HG02970 (cell line): ENCODE measurements at regions not wholly inside any gene's neighbourhood (a gene's known extent, or its start where the extent isn't known, plus 50 kb on each side); places are given as distances from the start of the nearest gene placed in this dataset.

Source experiments
- ATAC-seq: cut with Tn5 transposase; IDR thresholded peaks from one replicate; pipeline ENCODE4 v1.9.1; 2021; ENCODE audit warnings: mild to moderate bottlenecking, moderate library complexity, moderate number of reproducible peaks; ENCODE audit not compliant: unreplicated experiment, low FRiP score

- no peak for ATAC-seq
Measured at GRCh38 chr12:97173688-97174410, 266.8 kb downstream of the NEDD1 start.

DNA sequence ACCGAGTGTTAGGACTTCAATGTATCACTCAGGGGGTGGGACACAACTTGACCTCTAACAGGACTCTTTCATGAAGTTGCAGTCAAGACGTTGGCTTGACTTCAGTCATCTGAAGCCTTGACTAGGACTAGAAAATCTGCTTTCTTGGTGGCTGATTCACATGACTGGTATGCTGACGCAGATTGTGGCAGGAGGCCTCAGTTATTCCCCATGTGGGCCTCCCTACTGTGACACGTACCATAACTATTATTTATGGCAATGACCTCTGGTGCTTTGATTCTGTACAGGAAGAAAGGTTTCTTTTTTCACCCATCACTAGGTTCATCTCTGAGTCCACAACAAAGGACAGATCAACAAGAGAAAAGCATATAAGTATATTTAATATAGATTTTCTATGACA lies 270.4 kb downstream of the NEDD1 start:
- ATAC-seq, result no peak

- no peak for ATAC-seq
Measured at GRCh38 chr12:97181571-97182265, 274.7 kb downstream of the NEDD1 start.

DNA sequence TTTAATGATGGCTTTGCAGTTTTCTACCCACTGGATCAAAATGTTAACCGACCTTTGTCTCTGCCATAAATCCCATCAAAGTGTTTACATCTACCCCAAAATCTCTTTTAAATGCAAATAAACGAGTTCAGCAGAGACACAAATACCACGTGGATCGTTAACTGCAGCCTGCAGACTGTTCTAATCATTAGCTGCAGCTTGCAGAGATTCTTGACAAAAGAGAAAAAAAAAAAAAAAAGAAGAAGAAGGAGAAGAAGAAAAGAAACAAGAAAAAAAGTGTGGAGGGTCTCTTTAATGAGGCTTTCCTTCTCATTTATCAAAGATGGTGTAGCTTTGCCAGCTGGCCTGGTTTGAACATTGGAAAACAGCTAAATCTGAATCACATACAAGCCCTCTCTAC lies 275.7 kb downstream of the NEDD1 start:
- no peak for ATAC-seq

DNA sequence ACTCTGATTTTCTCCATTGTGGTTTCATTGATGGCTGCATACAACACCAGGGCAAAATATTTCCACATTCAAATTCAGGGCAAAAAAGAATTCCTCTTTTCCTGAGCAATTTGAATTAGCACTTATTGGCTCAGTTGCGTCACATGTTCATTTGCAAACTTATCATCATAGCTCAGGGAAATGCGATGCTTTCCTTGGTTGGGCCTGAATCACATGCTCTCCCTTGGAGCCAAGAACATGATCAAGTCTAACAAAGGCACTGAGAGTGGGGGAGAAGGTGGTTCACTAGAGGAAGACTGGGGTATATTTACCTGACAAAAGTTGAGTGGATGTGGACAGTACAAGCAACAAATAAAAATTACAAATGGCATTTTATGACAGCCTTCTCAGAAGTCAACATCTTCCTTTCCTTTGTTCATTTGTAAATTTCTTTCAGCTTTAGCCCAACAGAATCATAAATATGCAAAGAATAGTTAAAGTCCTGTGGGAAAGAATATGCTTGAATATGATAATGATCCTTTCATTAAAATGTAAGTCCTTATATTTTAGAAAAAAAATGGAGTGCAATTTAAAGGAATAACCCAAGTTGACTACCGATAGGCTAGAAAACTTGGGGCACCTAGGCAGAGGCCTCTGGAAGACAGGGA lies 277.2 kb downstream of the NEDD1 start:
- no peak for ATAC-seq

GRCh38 chr12:97185567-97185966 lies 277.0 kb upstream of the RMST start:
- no peak for ATAC-seq

DNA sequence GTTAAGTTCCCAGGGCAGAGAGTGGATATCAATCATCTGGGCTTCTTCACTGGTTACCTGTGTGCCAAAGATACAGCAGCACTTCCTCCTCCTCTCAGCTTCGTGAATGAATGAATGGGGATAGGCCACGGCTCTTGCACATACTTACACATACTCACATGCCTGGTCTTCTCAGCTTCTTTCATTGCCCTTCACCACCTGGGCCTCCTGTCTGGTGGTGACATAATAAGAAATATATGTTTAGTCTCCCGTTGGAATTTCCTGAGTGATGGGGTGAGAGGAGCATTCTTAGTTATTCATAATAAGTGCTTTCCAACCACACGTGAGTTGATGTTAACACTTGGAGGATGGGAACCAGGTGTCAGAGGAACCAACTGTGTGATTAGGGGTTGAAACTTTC lies 268.1 kb upstream of the RMST start:
- no peak for ATAC-seq

- no peak for ATAC-seq
Measured at GRCh38 chr12:97200181-97200580, 262.4 kb upstream of the RMST start.

- no peak for ATAC-seq
Measured at GRCh38 chr12:97203408-97203807, 259.2 kb upstream of the RMST start.

DNA sequence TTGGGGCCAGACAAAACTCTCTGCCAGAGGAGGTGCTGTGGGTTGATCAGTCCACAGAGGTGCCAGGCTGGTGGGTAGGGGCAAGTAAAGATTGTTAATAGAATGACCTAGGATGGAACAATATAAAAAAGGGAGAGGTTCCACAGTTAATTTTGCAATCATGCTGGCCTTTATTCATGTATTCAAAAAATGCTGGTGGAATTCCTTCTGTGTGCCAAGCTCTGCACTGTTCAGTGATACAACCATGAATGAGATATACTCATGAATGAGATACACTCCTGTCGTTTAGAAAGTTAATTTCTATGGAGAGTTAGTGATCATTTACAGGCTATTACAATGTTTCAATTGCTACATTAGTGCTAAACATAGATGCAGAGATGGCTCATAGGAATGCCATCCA lies 252.6 kb upstream of the RMST start:
- no peak for ATAC-seq

DNA sequence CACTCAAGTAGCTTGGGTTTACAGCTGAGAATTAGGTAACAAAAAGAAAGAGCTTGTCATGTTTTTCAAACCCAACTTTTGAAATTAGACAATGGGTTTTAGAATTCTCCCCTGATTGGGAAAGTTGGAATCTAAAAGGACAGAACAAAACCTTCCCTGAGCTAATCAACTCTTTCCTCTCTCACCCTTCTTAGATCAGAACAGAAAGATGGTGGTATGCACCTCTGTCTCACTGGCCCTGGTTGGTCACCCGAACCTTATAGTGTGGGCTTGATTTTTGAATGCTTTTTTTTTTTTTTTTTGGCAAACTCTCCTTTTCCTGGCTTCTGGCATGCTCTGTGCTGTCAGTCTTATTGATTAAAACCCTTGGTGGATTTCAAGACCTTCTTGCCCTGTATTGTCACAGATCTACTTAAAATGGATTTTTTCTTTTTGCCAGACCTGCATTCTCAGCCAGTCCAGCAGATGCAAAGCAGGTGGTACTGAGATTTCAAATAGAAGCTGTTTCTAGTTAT lies 251.1 kb upstream of the RMST start:
- no peak for ATAC-seq

DNA sequence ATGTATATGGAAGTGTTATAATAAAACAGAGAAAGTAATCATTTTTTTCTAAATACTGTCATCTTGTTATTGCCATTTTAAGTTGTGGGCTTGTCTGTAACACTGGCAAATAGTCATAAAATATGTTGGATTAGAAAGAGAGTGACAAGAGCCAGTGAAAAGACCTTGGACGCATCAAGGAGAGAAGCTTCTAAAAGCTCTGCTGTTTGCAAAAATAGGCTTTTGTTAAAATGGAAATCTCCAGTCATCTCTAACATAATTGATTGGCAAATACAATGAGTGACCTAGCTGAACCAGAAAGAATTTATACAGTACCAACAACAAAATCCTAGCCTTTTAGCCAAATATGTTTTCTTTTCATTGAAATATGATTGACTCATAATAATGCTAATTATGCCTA lies 245.8 kb upstream of the RMST start:
- no peak for ATAC-seq

DNA sequence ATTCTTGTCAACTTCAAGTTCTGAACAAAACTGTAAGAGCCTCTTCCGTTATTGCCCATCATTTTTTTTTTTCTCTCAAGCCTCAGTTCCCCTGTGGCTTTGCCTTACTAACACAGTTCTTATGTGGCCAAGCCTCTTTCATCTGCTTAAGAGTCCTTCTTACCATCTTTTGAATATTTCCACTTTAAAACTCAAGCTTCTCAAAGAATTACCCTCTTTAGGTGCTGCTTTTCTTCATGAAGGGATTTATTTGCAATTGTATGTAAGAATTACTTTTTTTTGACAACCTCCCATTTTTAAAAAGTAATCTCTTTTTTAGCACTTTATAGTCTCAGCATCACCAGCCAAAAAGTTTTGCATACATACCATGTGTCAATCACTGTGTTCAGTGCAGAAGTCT lies 240.2 kb upstream of the RMST start:
- no peak for ATAC-seq

DNA sequence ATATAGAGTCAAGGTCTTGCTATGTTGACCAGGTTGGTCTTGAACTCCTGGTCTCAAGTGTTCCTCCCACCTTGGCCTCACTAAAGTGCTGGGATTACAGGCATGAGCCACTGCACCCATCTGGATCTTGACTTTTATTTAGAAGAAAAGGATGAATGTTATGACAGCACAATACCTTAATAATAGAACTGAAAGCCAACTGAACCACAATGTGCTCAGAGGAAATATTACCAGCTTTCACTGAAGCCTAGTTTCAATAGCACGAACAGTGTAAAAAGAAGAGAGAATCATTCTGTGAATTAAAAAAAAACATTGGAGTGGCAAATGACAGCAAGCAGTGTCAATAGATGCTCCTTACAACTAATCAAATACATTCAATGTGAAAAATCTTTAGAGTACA lies 239.2 kb upstream of the RMST start:
- ATAC-seq, result no peak

- no peak for ATAC-seq
Measured at GRCh38 chr12:97229004-97229403, 233.6 kb upstream of the RMST start.

DNA sequence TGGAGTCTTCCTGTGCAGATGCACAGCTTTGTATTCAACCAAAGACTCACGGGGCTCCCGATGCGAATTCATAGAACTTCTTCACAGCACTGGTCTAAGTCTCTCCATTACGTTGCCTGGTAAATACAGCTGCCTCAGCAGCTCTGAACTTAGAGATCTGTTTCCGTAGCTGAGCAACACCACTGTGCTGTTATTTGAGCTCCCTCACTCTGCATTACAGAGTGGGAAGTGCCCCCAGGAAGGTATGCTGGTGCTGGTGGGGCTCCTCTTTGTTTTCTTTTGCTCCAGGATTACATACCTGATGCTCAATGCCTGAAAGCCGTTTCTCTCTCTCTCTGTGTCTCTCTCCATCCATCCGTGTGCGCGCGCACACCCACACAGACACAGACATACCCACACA lies 227.5 kb upstream of the RMST start:
- ATAC-seq, result no peak

DNA sequence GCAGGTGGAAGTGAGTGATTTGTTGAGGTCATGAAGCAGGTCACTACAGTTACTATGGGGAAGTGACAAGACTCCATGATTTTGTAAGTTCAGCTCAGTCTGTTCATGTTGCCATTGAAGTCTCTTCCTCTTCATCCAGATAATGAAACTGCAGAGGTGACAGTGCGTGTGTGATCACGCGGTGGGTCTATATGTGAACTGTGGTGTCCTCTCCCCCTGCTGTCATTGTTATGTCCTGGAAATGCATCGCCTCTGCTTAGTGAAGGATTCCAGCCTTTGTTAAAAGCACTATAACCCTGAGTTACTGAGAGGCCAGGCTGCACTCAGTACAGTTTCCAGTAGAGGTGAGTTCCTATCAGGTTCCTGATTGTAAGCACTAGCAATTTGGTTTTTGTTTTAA lies 216.2 kb upstream of the RMST start:
- ATAC-seq, result no peak

- ATAC-seq, result no peak
Measured at GRCh38 chr12:97250483-97250882, 212.1 kb upstream of the RMST start.

- ATAC-seq, result no peak
Measured at GRCh38 chr12:97257726-97258125, 204.9 kb upstream of the RMST start.

- no peak for ATAC-seq
Measured at GRCh38 chr12:97259098-97259497, 203.5 kb upstream of the RMST start.

- no peak for ATAC-seq
Measured at GRCh38 chr12:97260786-97261185, 201.8 kb upstream of the RMST start.

DNA sequence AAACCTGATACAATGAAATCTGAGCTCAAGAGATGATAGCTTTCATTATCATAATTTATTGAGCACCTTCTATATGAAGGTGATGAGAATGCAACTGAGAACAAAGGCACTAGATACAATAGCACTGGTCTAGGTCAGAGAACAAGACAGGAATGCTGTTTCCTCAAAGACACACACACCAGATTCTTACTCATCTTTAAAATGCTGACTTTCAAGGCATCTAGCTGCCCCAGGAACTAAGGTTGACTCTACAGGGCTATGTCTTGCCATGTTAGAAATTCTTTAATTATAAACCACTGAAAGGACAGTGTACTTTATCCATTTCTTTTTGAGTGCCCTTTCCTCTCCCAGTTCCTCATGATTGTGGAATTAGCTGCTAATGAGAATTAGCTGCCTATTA lies 195.4 kb upstream of the RMST start:
- no peak for ATAC-seq
